ENCODE measurements at regions not wholly inside any gene's neighbourhood (a gene's known extent, or its start where the extent isn't known, plus 50 kb on each side); places are given as distances from the start of the nearest gene placed in this dataset.

- TF ChIP-seq ZNF532 (CRISPR knock-in tag; IDR thresholded peaks at IDR 0.05; ENCODE audit: borderline replicate concordance), result no peak
- no peak for TF ChIP-seq HMGA2 (CRISPR knock-in tag; IDR thresholded peaks at IDR 0.05)
- TF ChIP-seq ZMAT4 (CRISPR knock-in tag; IDR thresholded peaks at IDR 0.05), result no peak
- TF ChIP-seq KAT7 (CRISPR knock-in tag; IDR thresholded peaks at IDR 0.05; ENCODE audit: borderline replicate concordance), result no peak
Observed at GRCh38 chr12:126481688-126482087, 1416.5 kb downstream of the AACS start (continued).

GRCh38 chr12:126482238-126482889 is 1417.1 kb downstream of the AACS start:
- POLR2A ChIA-PET, result no interaction called here
- no peak overlapping the region for H3K27ac Mint-ChIP-seq

More at GRCh38 chr12:126482238-126482889, 1417.1 kb downstream of the AACS start:
- ATAC-seq, result no peak
- DNase-seq (ENCODE audit: low spot score), result no peak
- Mint-ChIP-seq H3K4me1 (no peaks in the 10 kb centered on the region), H3K9me3 (peaks cover 69% of the 10 kb centered on the region), H3K4me3 (no peak overlapping the region), H3K27me3 (ENCODE audit: low read depth) (peaks cover 3% of the 10 kb centered on the region; the same call in 1 of the 2 replicates), H3K36me3 (peaks cover 61% of the 10 kb centered on the region)
- CTCF ChIA-PET, result no interaction called here
- TF ChIP-seq ZNF281 (CRISPR knock-in tag; IDR thresholded peaks at IDR 0.05) (no peak), TCF7 (CRISPR knock-in tag; IDR thresholded peaks at IDR 0.05; ENCODE audit: low read depth) (no peak), IRF1 (CRISPR knock-in tag; IDR thresholded peaks at IDR 0.05) (no peak), ZMAT4 (CRISPR knock-in tag; IDR thresholded peaks at IDR 0.05) (no peak), ELF4 (CRISPR knock-in tag; IDR thresholded peaks at IDR 0.05; ENCODE audit: low read depth) (no peak), NR2C2 (CRISPR knock-in tag; IDR thresholded peaks at IDR 0.05) (no peak), JUN (CRISPR knock-in tag; IDR thresholded peaks at IDR 0.05) (no peak), GABPB1 (CRISPR knock-in tag; IDR thresholded peaks at IDR 0.05) (no peak), ZNF671 (CRISPR knock-in tag; IDR thresholded peaks at IDR 0.05) (no peak), ZNF425 (CRISPR knock-in tag; conservative IDR thresholded peaks at IDR 0.05) (no peak), TEAD4 (CRISPR knock-in tag; IDR thresholded peaks at IDR 0.05) (no peak), E2F1 (CRISPR knock-in tag; IDR thresholded peaks at IDR 0.05) (no peak)
